ENCODE measurements at regions not wholly inside any gene's neighbourhood (a gene's known extent, or its start where the extent isn't known, plus 50 kb on each side); places are given as distances from the start of the nearest gene placed in this dataset.

GRCh38 chr7:12945901-12946300, 258.5 kb downstream of the ARL4A start:
- no peak for ATAC-seq
- no peak for TF ChIP-seq ZFP30 (CRISPR knock-in tag; IDR thresholded peaks at IDR 0.05)
- no peak for TF ChIP-seq ZNF70 (CRISPR knock-in tag; IDR thresholded peaks at IDR 0.05)
- TF ChIP-seq PPARA (CRISPR knock-in tag; IDR thresholded peaks at IDR 0.05; ENCODE audit: borderline replicate concordance): no peak
- TF ChIP-seq POU6F1 (CRISPR knock-in tag; IDR thresholded peaks at IDR 0.05; ENCODE audit: borderline replicate concordance, low read depth): no peak
- TF ChIP-seq PATZ1 (CRISPR knock-in tag; IDR thresholded peaks at IDR 0.05; ENCODE audit: borderline replicate concordance): no peak
- TF ChIP-seq ISL1 (CRISPR knock-in tag; IDR thresholded peaks at IDR 0.05): no peak

GRCh38 chr7:12947465-12947864, 260.0 kb downstream of the ARL4A start:
- TF ChIP-seq ISL1 (CRISPR knock-in tag; IDR thresholded peaks at IDR 0.05) (no peak), CSDC2 (CRISPR knock-in tag; IDR thresholded peaks at IDR 0.05) (no peak), RARB (CRISPR knock-in tag; IDR thresholded peaks at IDR 0.05) (no peak), TSHZ2 (CRISPR knock-in tag; IDR thresholded peaks at IDR 0.05) (no peak), CREB5 (CRISPR knock-in tag; IDR thresholded peaks at IDR 0.05; ENCODE audit: low read depth) (no peak), ARNTL (CRISPR knock-in tag; IDR thresholded peaks at IDR 0.05; ENCODE audit: borderline replicate concordance, low read depth) (no peak), BACH2 (CRISPR knock-in tag; IDR thresholded peaks at IDR 0.05; ENCODE audit: borderline replicate concordance) (no peak), ZNF8 (CRISPR knock-in tag; IDR thresholded peaks at IDR 0.05) (no peak), ESRRG (CRISPR knock-in tag; IDR thresholded peaks at IDR 0.05) (no peak)
- no peak for ATAC-seq

GRCh38 chr7:12949060-12949931, 261.9 kb downstream of the ARL4A start:
- TF ChIP-seq ZC3H10 (CRISPR knock-in tag; IDR thresholded peaks at IDR 0.05) (no peak), TCF4 (CRISPR knock-in tag; IDR thresholded peaks at IDR 0.05; ENCODE audit: borderline replicate concordance) (no peak), OSR1 (CRISPR knock-in tag; IDR thresholded peaks at IDR 0.05) (no peak), ISL1 (CRISPR knock-in tag; IDR thresholded peaks at IDR 0.05) (no peak), ZFP3 (CRISPR knock-in tag; IDR thresholded peaks at IDR 0.05) (no peak), ZFP30 (CRISPR knock-in tag; IDR thresholded peaks at IDR 0.05) (no peak), TOX (CRISPR knock-in tag; IDR thresholded peaks at IDR 0.05; ENCODE audit: borderline replicate concordance) (no peak), PATZ1 (CRISPR knock-in tag; IDR thresholded peaks at IDR 0.05; ENCODE audit: borderline replicate concordance) (no peak), CREB5 (CRISPR knock-in tag; IDR thresholded peaks at IDR 0.05; ENCODE audit: low read depth) (no peak), BACH2 (CRISPR knock-in tag; IDR thresholded peaks at IDR 0.05; ENCODE audit: borderline replicate concordance) (no peak), ZNF70 (CRISPR knock-in tag; IDR thresholded peaks at IDR 0.05) (no peak), ARNTL (CRISPR knock-in tag; IDR thresholded peaks at IDR 0.05; ENCODE audit: borderline replicate concordance, low read depth) (no peak), ESRRG (CRISPR knock-in tag; IDR thresholded peaks at IDR 0.05) (no peak), SNAI2 (CRISPR knock-in tag; IDR thresholded peaks at IDR 0.05) (no peak), PPARA (CRISPR knock-in tag; IDR thresholded peaks at IDR 0.05; ENCODE audit: borderline replicate concordance) (no peak), CSDC2 (CRISPR knock-in tag; IDR thresholded peaks at IDR 0.05) (no peak), RARB (CRISPR knock-in tag; IDR thresholded peaks at IDR 0.05) (no peak), GLIS3 (CRISPR knock-in tag; IDR thresholded peaks at IDR 0.05) (no peak), ZNF565 (CRISPR knock-in tag; conservative IDR thresholded peaks at IDR 0.05; ENCODE audit: low read depth) (no peak)
- no peak for ATAC-seq

Data from SK-N-SH treated with all-trans-retinoic acid at 6 μM for 48 hours (cell line).